GM12878 (cell line): ENCODE measurements at regions not wholly inside any gene's neighbourhood (a gene's known extent, or its start where the extent isn't known, plus 50 kb on each side); places are given as distances from the start of the nearest gene placed in this dataset.

Source experiments
- ATAC-seq: fragments of 200-7000 bp; cut with Tn5 transposase; 3 replicates; pipeline ENCODE4 v1.9.1; 2020; ENCODE audit warnings: mild to moderate bottlenecking, moderate library complexity
- BruUV-seq: library from RNA; stranded (reverse); fragments of 400-500 nt; replicated peaks from 2 replicates; lab custom pipeline; 2021; lab: Mats Ljungman, UMichigan
- CTCF ChIA-PET: fragments of 300-600 bp; sonication (Branson Sonifier 250); formaldehyde crosslinking; extraction: SDS; loops from one replicate; lab custom pipeline; 2021; ENCODE audit warnings: inconsistent platforms; lab: Yijun Ruan, JAX
- POLR2A ChIA-PET: fragments of 350-600 bp; formaldehyde crosslinking; extraction: SDS; loops from one replicate; lab custom pipeline; 2021; ENCODE audit warnings: inconsistent platforms; lab: Charles Lee
- RAD21 ChIA-PET: fragments of 300-600 bp; sonication (Branson Sonifier 250); formaldehyde crosslinking; loops from one replicate; lab custom pipeline; 2023; ENCODE audit warnings: antibody characterized with exemption; ENCODE audit not compliant: unreplicated experiment; lab: Charles Lee
- SMC1A ChIA-PET: fragments of 300-600 bp; sonication (Branson Sonifier 250); formaldehyde crosslinking; loops from one replicate; lab custom pipeline; 2023; ENCODE audit not compliant: unreplicated experiment, uncharacterized antibody; lab: Charles Lee
- DNase-seq: peaks from one replicate; pipeline ENCODE4 v3.0.0-alpha.2; 2011; ENCODE audit warnings: low read depth, low spot score
- FAIRE-seq: peaks from 3 replicates; lab custom pipeline; 2011; peaks lifted over from hg19 to GRCh38; lab: Jason Lieb, UNC
- H2AFZ ChIP-seq: 2 replicates; pipeline ENCODE4 v1.6.0; 2011; ENCODE audit warnings: low read depth, low read length, control low read depth; ENCODE audit not compliant: control insufficient read depth
- H3K27ac ChIP-seq: 2 replicates; pipeline ENCODE4 v1.5.1; 2011; ENCODE audit warnings: control low read depth; ENCODE audit not compliant: control insufficient read depth, insufficient read depth
- H3K27me3 ChIP-seq, 2 experiments: replicated peaks in 1 of 2; 2 replicates each; pipeline versions ENCODE4 v1.6.0 to v1.6.1; 2011; ENCODE audit warnings: low read length in 1 of 2; ENCODE audit not compliant: control insufficient read depth in 2 of 2, insufficient read depth in 2 of 2
- H3K36me3 ChIP-seq, 2 experiments: 2 replicates each; pipeline ENCODE4 v1.5.1; 2011; ENCODE audit warnings: low read length in 1 of 2; ENCODE audit not compliant: control insufficient read depth in 2 of 2, insufficient read depth in 2 of 2
- H3K4me1 ChIP-seq: 2 replicates; pipeline ENCODE4 v1.6.1; 2011; ENCODE audit warnings: mild to moderate bottlenecking, low read length, moderate library complexity, mixed read lengths; ENCODE audit not compliant: control insufficient read depth, insufficient read depth
- H3K4me2 ChIP-seq: 2 replicates; pipeline ENCODE4 v1.6.0; 2011; ENCODE audit warnings: control low read depth; ENCODE audit not compliant: control insufficient read depth, insufficient read depth
- H3K4me3 ChIP-seq: fragments of 200-600 bp; sonication (generic); 2 replicates; pipeline ENCODE4 v1.5.1; 2016
- H3K79me2 ChIP-seq: 2 replicates; pipeline ENCODE4 v1.6.0; 2011; ENCODE audit warnings: low read length; ENCODE audit not compliant: control insufficient read depth, insufficient read depth
- H3K9ac ChIP-seq: 2 replicates; pipeline ENCODE4 v1.8.0; 2011; ENCODE audit warnings: low read length, control low read depth, mixed read lengths; ENCODE audit not compliant: control insufficient read depth, insufficient read depth
- H3K9me3 ChIP-seq: replicated peaks from 3 replicates; pipeline ENCODE4 v1.5.1; 2011; ENCODE audit warnings: mild to moderate bottlenecking, low read length; ENCODE audit not compliant: control insufficient read depth, insufficient read depth
- H4K20me1 ChIP-seq: 2 replicates; pipeline ENCODE4 v1.6.0; 2011; ENCODE audit not compliant: control insufficient read depth, insufficient read depth
- ATF7 ChIP-seq: fragments of 450-650 bp; IDR thresholded peaks from 2 replicates; pipeline ENCODE4 v1.6.1; 2016; ENCODE audit warnings: low read depth, mild to moderate bottlenecking
- BCL11A ChIP-seq: IDR thresholded peaks from 2 replicates; pipeline ENCODE4 v1.6.1; 2011; ENCODE audit warnings: low read depth, low read length
- CBFB ChIP-seq: IDR thresholded peaks from 2 replicates; pipeline ENCODE4 v1.6.1; 2016; ENCODE audit warnings: antibody characterized with exemption, low read depth
- HDGF ChIP-seq: fragments of 450-650 bp; IDR thresholded peaks from 2 replicates; pipeline ENCODE4 v1.6.1; 2016; ENCODE audit warnings: antibody characterized with exemption
- MEF2A ChIP-seq: IDR thresholded peaks from 2 replicates; pipeline ENCODE4 v1.6.1; 2011; ENCODE audit warnings: low read depth, mild to moderate bottlenecking, low read length, moderate library complexity; ENCODE audit not compliant: insufficient read depth
- MYB ChIP-seq: fragments of 150-350 bp; IDR thresholded peaks from 2 replicates; pipeline ENCODE4 v1.6.1; 2014; ENCODE audit warnings: mild to moderate bottlenecking, low read depth, low read length, borderline replicate concordance
- NFYA ChIP-seq: IDR thresholded peaks from 2 replicates; pipeline ENCODE4 v1.6.1; 2011; ENCODE audit warnings: low read depth, mild to moderate bottlenecking, low read length, improper control_type of control experiment, borderline replicate concordance
- NR2C1 ChIP-seq: fragments of 450-650 bp; IDR thresholded peaks from 2 replicates; pipeline ENCODE4 v1.6.1; 2017; ENCODE audit warnings: antibody characterized with exemption, mild to moderate bottlenecking, moderate library complexity
- NRF1 ChIP-seq: conservative IDR thresholded peaks from 2 replicates; pipeline ENCODE4 v1.6.1; 2011; ENCODE audit warnings: mild to moderate bottlenecking, low read depth, low read length, improper control_type of control experiment
- RBBP5 ChIP-seq: fragments of 200-600 bp; sonication (generic); conservative IDR thresholded peaks from 2 replicates; pipeline ENCODE4 v1.6.1; 2016
- STAT1 ChIP-seq: fragments of 450-650 bp; conservative IDR thresholded peaks from 2 replicates; pipeline ENCODE4 v1.6.1; 2014; ENCODE audit warnings: antibody characterized with exemption, mild to moderate bottlenecking
- STAT3 ChIP-seq: IDR thresholded peaks from 2 replicates; pipeline ENCODE4 v1.6.1; 2011; ENCODE audit warnings: low read depth, low read length, improper control_type of control experiment
- USF2 ChIP-seq: IDR thresholded peaks from 2 replicates; pipeline ENCODE4 v1.6.1; 2011; ENCODE audit warnings: low read depth, low read length, improper control_type of control experiment, borderline replicate concordance
- YBX1 ChIP-seq: fragments of 450-650 bp; IDR thresholded peaks from 2 replicates; pipeline ENCODE4 v1.6.1; 2016; ENCODE audit warnings: antibody characterized with exemption
- WGBS: methylation state at CpG from one replicate; pipeline ENCODE4 v1.1.6; 2016; ENCODE audit warnings: low lambda C conversion rate; ENCODE audit not compliant: insufficient replicate concordance, insufficient coverage; ENCODE audit errors: missing lambda C conversion rate; 5-methylcytosine and 5-hydroxymethylcytosine counted together
- in situ Hi-C: fragments of 300-500 bp; cut with MboI; formaldehyde crosslinking; loops from 9 replicates; pipeline ENCODE4 v1.14.3; 2018; ENCODE audit warnings: mixed read lengths
- intact Hi-C: fragments of 100-400 bp; cut with micrococcal nuclease; formaldehyde crosslinking; loops from one replicate; pipeline ENCODE4 v1.14.2; 2022; ENCODE audit not compliant: unreplicated experiment
- TF ChIP-seq, protein P1 (sequence below): IDR thresholded peaks from 2 replicates; pipeline ENCODE4 v1.6.1; 2011; ENCODE audit warnings: mild to moderate bottlenecking, low read depth, low read length, moderate library complexity; ENCODE audit not compliant: insufficient replicate concordance
- TF ChIP-seq, protein P2 (sequence below): fragments of 450-650 bp; conservative IDR thresholded peaks from 2 replicates; pipeline ENCODE4 v1.6.1; 2017; ENCODE audit warnings: mild to moderate bottlenecking, moderate library complexity

GRCh38 chr10:47053081-47053798 is 142.0 kb downstream of the PTPN20 start (continued):
- TF ChIP-seq BCL11A, result no peak
- TF ChIP-seq, protein P1, sequence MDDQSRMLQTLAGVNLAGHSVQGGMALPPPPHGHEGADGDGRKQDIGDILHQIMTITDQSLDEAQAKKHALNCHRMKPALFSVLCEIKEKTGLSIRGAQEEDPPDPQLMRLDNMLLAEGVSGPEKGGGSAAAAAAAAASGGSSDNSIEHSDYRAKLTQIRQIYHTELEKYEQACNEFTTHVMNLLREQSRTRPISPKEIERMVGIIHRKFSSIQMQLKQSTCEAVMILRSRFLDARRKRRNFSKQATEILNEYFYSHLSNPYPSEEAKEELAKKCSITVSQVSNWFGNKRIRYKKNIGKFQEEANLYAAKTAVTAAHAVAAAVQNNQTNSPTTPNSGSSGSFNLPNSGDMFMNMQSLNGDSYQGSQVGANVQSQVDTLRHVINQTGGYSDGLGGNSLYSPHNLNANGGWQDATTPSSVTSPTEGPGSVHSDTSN, result no peak
- no peak for TF ChIP-seq HDGF
- TF ChIP-seq, all 136 proteins: peak for 0

DNA sequence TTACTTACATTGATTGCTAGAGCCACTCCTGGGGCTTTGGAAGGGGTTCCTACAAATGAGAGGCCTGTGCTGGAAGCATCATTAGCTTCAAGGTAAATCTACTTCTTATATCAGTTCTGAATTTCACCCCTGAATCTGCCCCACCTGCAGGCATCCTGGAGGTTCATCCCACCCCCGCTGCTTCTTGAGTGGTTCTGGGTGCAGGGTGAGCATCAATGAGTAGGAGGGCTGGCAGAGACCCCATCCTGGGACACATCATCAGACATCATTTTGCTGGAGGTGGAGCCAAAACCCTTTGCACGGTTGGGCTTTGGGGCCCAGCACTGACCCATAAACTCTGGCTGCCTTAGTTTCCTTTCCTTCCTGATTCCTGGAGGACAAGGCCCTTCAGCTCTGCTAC is 143.7 kb downstream of the PTPN20 start:
- H3K9ac ChIP-seq, result no peak overlapping the region
- ChIA-PET CTCF (interaction anchor here (1.3 to 1.5 kb wide), 2 partner anchors 11 to 257 kb away, joined by 3 to 4 read pairs; no protein-coding TSS in a partner anchor), POLR2A (no interaction called here), RAD21 (no interaction called here), SMC1A (interaction anchor here (0.6 kb wide), 1 partner anchor 256 kb away, joined by 3 read pairs; no protein-coding TSS in a partner anchor)
- intact Hi-C loops (loop anchor here (10.0 kb wide), 1 partner anchor 50 kb away; no protein-coding TSS in a partner anchor), in situ Hi-C loops (no loop called here)
- no peak overlapping the region for H2AFZ ChIP-seq
- H3K36me3 ChIP-seq, result no peaks in the 10 kb centered on the region
- FAIRE-seq, result no peak
- H4K20me1 ChIP-seq, result no peaks in the 10 kb centered on the region
- no peaks in the 10 kb centered on the region for H3K4me1 ChIP-seq
- H3K27me3 ChIP-seq, result peaks cover 4 to 9% of the 10 kb centered on the region in 2 experiments
- WGBS, result 30% methylated on average over 2 of the region's 2 CpGs
- H3K9me3 ChIP-seq, result no peaks in the 10 kb centered on the region
- no TSS peak for BruUV-seq
- H3K4me2 ChIP-seq, result no peak overlapping the region
- no peak overlapping the region for H3K4me3 ChIP-seq
- no peaks in the 10 kb centered on the region for H3K79me2 ChIP-seq
- H3K27ac ChIP-seq, result no peak overlapping the region
- no peak for ATAC-seq
- DNase-seq, result no peak
- TF ChIP-seq NR2C1 (no peak), ATF7 (no peak), STAT3 (no peak), STAT1 (no peak), CBFB (no peak), NRF1 (no peak), MEF2A (no peak), NFYA (no peak), MYB (no peak), USF2 (no peak), RBBP5 (no peak), YBX1 (no peak)
- TF ChIP-seq, protein P2, sequence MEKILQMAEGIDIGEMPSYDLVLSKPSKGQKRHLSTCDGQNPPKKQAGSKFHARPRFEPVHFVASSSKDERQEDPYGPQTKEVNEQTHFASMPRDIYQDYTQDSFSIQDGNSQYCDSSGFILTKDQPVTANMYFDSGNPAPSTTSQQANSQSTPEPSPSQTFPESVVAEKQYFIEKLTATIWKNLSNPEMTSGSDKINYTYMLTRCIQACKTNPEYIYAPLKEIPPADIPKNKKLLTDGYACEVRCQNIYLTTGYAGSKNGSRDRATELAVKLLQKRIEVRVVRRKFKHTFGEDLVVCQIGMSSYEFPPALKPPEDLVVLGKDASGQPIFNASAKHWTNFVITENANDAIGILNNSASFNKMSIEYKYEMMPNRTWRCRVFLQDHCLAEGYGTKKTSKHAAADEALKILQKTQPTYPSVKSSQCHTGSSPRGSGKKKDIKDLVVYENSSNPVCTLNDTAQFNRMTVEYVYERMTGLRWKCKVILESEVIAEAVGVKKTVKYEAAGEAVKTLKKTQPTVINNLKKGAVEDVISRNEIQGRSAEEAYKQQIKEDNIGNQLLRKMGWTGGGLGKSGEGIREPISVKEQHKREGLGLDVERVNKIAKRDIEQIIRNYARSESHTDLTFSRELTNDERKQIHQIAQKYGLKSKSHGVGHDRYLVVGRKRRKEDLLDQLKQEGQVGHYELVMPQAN, result no peak
